PC-9 (cell line): ENCODE measurements at regions not wholly inside any gene's neighbourhood (a gene's known extent, or its start where the extent isn't known, plus 50 kb on each side); places are given as distances from the start of the nearest gene placed in this dataset.

Experiments used
- CTCF ChIP-seq: fragments of 200-600 bp; sonication (generic); conservative IDR thresholded peaks from 2 replicates; pipeline ENCODE4 v1.6.1; 2017; ENCODE audit warnings: mixed run types, antibody characterized with exemption, mild to moderate bottlenecking, moderate library complexity
- EZH2 ChIP-seq: fragments of 200-600 bp; sonication (generic); IDR thresholded peaks from 2 replicates; pipeline ENCODE4 v1.8.0; 2017; ENCODE audit warnings: antibody characterized with exemption, low read depth

- TF ChIP-seq CTCF: no peak
- TF ChIP-seq EZH2: no peak
Observed at GRCh38 chr13:64684685-64685431, 2545.3 kb downstream of the PCDH9 start.
